ENCODE measurements at regions not wholly inside any gene's neighbourhood (a gene's known extent, or its start where the extent isn't known, plus 50 kb on each side); places are given as distances from the start of the nearest gene placed in this dataset.

DNA sequence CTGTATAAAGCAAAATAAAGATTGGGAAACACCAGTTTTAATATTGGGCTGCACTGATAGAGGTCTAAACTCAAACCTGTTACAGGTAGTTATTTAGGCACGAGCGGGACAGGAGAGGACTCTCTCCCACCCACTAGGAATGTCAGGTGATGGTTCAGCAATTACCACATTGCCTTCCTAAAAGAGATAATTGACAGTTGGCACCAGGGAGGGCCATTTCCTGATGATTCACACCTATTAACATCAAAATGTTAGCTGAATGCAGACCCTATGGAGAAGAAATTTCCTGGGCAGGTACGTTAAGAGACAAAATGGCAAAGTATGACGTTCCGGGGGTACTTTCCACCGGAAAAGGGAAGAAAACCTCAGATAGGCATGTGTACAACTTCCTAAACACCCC is 272.6 kb downstream of the SDHAF3 start:
- no peak for TF ChIP-seq CTCF (IDR thresholded peaks at IDR 0.05)
- TF ChIP-seq POLR2A (IDR thresholded peaks at IDR 0.05), result no peak

All from Peyer's patch (tissue), 4 donors.